NB4 (cell line): ENCODE measurements at regions not wholly inside any gene's neighbourhood (a gene's known extent, or its start where the extent isn't known, plus 50 kb on each side); places are given as distances from the start of the nearest gene placed in this dataset.

ENCODE experiments used
- POLR2A ChIP-seq: IDR thresholded peaks from 2 replicates; pipeline ENCODE4 v1.6.1; 2011; ENCODE audit warnings: mild to moderate bottlenecking; ENCODE audit not compliant: insufficient read length; ENCODE audit errors: extremely low read depth
- TF ChIP-seq, protein P1 (sequence below): IDR thresholded peaks from one replicate; pipeline ENCODE4 v1.5.1; 2012; ENCODE audit warnings: low read depth, low read length

DNA sequence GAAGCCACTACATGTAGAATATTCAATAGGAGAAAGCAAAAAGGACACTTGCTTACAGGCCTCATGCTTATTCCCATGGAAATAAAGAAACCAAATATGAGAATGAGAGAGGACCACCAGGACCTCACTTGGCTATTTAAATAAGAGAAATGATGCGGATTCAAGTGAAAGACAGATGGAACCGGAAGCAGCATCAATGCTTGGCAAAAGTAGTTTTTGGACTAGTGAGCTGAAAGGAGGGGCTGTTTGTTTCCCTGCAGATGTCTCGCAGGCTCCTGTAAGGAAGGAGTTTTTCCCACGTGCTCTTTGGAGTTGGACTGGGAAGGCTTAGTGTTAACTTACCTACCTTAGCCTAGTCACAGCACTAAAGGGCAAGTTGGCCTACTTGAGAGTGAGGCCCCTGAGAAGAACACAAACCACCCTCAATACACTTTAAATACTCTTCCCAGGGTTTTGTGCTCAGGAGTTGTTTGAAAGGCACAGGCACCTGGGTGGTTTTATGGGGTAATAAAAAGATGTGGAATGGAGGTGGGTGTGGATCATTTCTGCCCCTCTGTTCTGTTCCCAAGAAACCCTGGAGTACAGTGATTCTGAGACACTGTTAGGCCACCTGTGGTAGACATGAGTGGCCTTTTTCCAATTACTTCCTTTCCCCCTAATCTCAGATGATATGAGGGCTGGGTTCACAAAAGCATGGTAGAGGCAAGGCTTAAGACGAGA, 113.3 kb upstream of the C1GALT1C1 start:
- TF ChIP-seq, protein P1, sequence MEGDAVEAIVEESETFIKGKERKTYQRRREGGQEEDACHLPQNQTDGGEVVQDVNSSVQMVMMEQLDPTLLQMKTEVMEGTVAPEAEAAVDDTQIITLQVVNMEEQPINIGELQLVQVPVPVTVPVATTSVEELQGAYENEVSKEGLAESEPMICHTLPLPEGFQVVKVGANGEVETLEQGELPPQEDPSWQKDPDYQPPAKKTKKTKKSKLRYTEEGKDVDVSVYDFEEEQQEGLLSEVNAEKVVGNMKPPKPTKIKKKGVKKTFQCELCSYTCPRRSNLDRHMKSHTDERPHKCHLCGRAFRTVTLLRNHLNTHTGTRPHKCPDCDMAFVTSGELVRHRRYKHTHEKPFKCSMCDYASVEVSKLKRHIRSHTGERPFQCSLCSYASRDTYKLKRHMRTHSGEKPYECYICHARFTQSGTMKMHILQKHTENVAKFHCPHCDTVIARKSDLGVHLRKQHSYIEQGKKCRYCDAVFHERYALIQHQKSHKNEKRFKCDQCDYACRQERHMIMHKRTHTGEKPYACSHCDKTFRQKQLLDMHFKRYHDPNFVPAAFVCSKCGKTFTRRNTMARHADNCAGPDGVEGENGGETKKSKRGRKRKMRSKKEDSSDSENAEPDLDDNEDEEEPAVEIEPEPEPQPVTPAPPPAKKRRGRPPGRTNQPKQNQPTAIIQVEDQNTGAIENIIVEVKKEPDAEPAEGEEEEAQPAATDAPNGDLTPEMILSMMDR = no peak
- TF ChIP-seq POLR2A = no peak
